ENCODE measurements at regions not wholly inside any gene's neighbourhood (a gene's known extent, or its start where the extent isn't known, plus 50 kb on each side); places are given as distances from the start of the nearest gene placed in this dataset.

- H3K4me3 ChIP-seq (ENCODE audit: low read length) = no peak overlapping the region
- no peak overlapping the region for H3K27ac ChIP-seq (ENCODE audit: low read depth, low read length)
- H3K27me3 ChIP-seq (ENCODE audit: control insufficient read depth, insufficient read depth, low read length, poor library complexity, severe bottlenecking) = no peaks in the 10 kb centered on the region
- no peak for TF ChIP-seq CTCF (conservative IDR thresholded peaks at IDR 0.05)
- H3K4me3 Mint-ChIP-seq = no peak overlapping the region
- peaks cover 13% of the 10 kb centered on the region for H3K27me3 Mint-ChIP-seq (ENCODE audit: insufficient read depth)
- H3K9me3 ChIP-seq (ENCODE audit: control insufficient read depth, low read length) = peaks cover 13% of the 10 kb centered on the region
- WGBS, 2 experiments (ENCODE audit: insufficient coverage in 1 of 2, insufficient read length in 1 of 2) = 95 to 96% methylated on average over 5 of the region's 5 CpGs
- H3K4me1 Mint-ChIP-seq = no peaks in the 10 kb centered on the region
- H3K27ac Mint-ChIP-seq = no peak overlapping the region
- no peak for DNase-seq
- no peaks in the 10 kb centered on the region for H3K36me3 Mint-ChIP-seq (ENCODE audit: low read depth)
- H3K36me3 ChIP-seq (ENCODE audit: control insufficient read depth, insufficient read depth, low read length) = no peaks in the 10 kb centered on the region
- H3K4me1 ChIP-seq (ENCODE audit: control insufficient read depth, insufficient read depth, low read length) = no peaks in the 10 kb centered on the region
- H3K9ac ChIP-seq (ENCODE audit: extremely low read depth, low read length, poor library complexity, severe bottlenecking) = no peak overlapping the region
- H3K9me3 Mint-ChIP-seq = peaks cover 22% of the 10 kb centered on the region
These were observed 252.8 kb upstream of the FOXF1 start for GRCh38 chr16:86257546-86257945.

- no peaks in the 10 kb centered on the region for H3K4me1 ChIP-seq (ENCODE audit: control insufficient read depth, insufficient read depth, low read length)
- WGBS, 2 experiments (ENCODE audit: insufficient coverage in 1 of 2, insufficient read length in 1 of 2) = 81 to 88% methylated on average over 3 of the region's 3 CpGs
- DNase-seq = peak; percentile 12
- no peaks in the 10 kb centered on the region for H3K27me3 ChIP-seq (ENCODE audit: control insufficient read depth, insufficient read depth, low read length, poor library complexity, severe bottlenecking)
- no peak overlapping the region for H3K9ac ChIP-seq (ENCODE audit: extremely low read depth, low read length, poor library complexity, severe bottlenecking)
- H3K9me3 ChIP-seq (ENCODE audit: control insufficient read depth, low read length) = peaks cover 13% of the 10 kb centered on the region
- Mint-ChIP-seq H3K9me3 (peaks cover 22% of the 10 kb centered on the region), H3K4me1 (no peaks in the 10 kb centered on the region), H3K4me3 (no peak overlapping the region), H3K36me3 (ENCODE audit: low read depth) (no peaks in the 10 kb centered on the region), H3K27ac (no peak overlapping the region), H3K27me3 (ENCODE audit: insufficient read depth) (peaks cover 8% of the 10 kb centered on the region)
- H3K27ac ChIP-seq (ENCODE audit: low read depth, low read length) = no peak overlapping the region
- no peak overlapping the region for H3K4me3 ChIP-seq (ENCODE audit: low read length)
- no peak for TF ChIP-seq CTCF (conservative IDR thresholded peaks at IDR 0.05)
- H3K36me3 ChIP-seq (ENCODE audit: control insufficient read depth, insufficient read depth, low read length) = no peaks in the 10 kb centered on the region
These were observed 251.6 kb upstream of the FOXF1 start for GRCh38 chr16:86258713-86259112.

- no peak for TF ChIP-seq CTCF (conservative IDR thresholded peaks at IDR 0.05)
- H3K27me3 ChIP-seq (ENCODE audit: control insufficient read depth, insufficient read depth, low read length, poor library complexity, severe bottlenecking) = no peaks in the 10 kb centered on the region
- Mint-ChIP-seq H3K9me3 (peaks cover 22% of the 10 kb centered on the region), H3K27ac (no peak overlapping the region), H3K4me3 (no peak overlapping the region), H3K27me3 (ENCODE audit: insufficient read depth) (peaks cover 7% of the 10 kb centered on the region), H3K36me3 (ENCODE audit: low read depth) (no peaks in the 10 kb centered on the region), H3K4me1 (no peaks in the 10 kb centered on the region)
- H3K36me3 ChIP-seq (ENCODE audit: control insufficient read depth, insufficient read depth, low read length) = no peaks in the 10 kb centered on the region
- peaks cover 13% of the 10 kb centered on the region for H3K9me3 ChIP-seq (ENCODE audit: control insufficient read depth, low read length)
- H3K27ac ChIP-seq (ENCODE audit: low read depth, low read length) = no peak overlapping the region
- no peak overlapping the region for H3K9ac ChIP-seq (ENCODE audit: extremely low read depth, low read length, poor library complexity, severe bottlenecking)
- WGBS, 2 experiments (ENCODE audit: insufficient coverage in 1 of 2, insufficient read length in 1 of 2) = 89 to 97% methylated on average over 4 of the region's 4 CpGs
- H3K4me1 ChIP-seq (ENCODE audit: control insufficient read depth, insufficient read depth, low read length) = no peaks in the 10 kb centered on the region
- peak; percentile 10 for DNase-seq
- H3K4me3 ChIP-seq (ENCODE audit: low read length) = no peak overlapping the region
These were observed 250.8 kb upstream of the FOXF1 start for GRCh38 chr16:86259499-86259898.

Measured in endodermal cell (in vitro differentiated cells).